IMR-90 (cell line): ENCODE measurements at regions not wholly inside any gene's neighbourhood (a gene's known extent, or its start where the extent isn't known, plus 50 kb on each side); places are given as distances from the start of the nearest gene placed in this dataset.

Experiments used
- ATAC-seq: fragments of 200-7000 bp; cut with Tn5 transposase; 2 replicates; pipeline ENCODE4 v1.9.1; 2020; ENCODE audit warnings: low read depth, mild to moderate bottlenecking, moderate library complexity
- BruUV-seq: library from RNA; stranded (reverse); fragments of 400-500 nt; replicated peaks from 2 replicates; lab custom pipeline; 2021; lab: Mats Ljungman, UMichigan
- CTCF ChIA-PET: fragments of 300-600 bp; formaldehyde crosslinking; extraction: SDS; loops from one replicate; lab custom pipeline; 2021; ENCODE audit warnings: antibody characterized with exemption; lab: Yijun Ruan, JAX
- POLR2A ChIA-PET: fragments of 300-600 bp; sonication (Branson Sonifier 250); formaldehyde crosslinking; loops from one replicate; lab custom pipeline; 2022; ENCODE audit warnings: antibody characterized with exemption; ENCODE audit not compliant: unreplicated experiment; lab: Charles Lee
- DNase-seq: peaks from one replicate; pipeline ENCODE4 v3.0.0; 2013
- H2AFZ ChIP-seq: replicated peaks from 2 replicates; pipeline ENCODE3; 2013; ENCODE audit warnings: low read length, mild to moderate bottlenecking; ENCODE audit not compliant: poor library complexity
- H2AK5ac ChIP-seq: 2 replicates; pipeline ENCODE4 v1.6.1; 2013; ENCODE audit warnings: low read depth, low read length, inconsistent platforms
- H2AK9ac ChIP-seq: replicated peaks from 2 replicates; pipeline ENCODE3; 2013; ENCODE audit warnings: mild to moderate bottlenecking, low read depth, low read length, moderate library complexity; ENCODE audit not compliant: poor library complexity
- H2BK120ac ChIP-seq: 2 replicates; pipeline ENCODE4 v1.6.1; 2013; ENCODE audit warnings: low read depth, low read length, inconsistent platforms
- H2BK15ac ChIP-seq: 3 replicates; pipeline ENCODE4 v1.6.1; 2013; ENCODE audit warnings: low read depth, low read length, inconsistent platforms
- H2BK20ac ChIP-seq: 2 replicates; pipeline ENCODE4 v1.6.1; 2013; ENCODE audit warnings: low read depth, mild to moderate bottlenecking, inconsistent platforms, low read length, moderate library complexity
- H2BK5ac ChIP-seq: 2 replicates; pipeline ENCODE4 v1.6.1; 2013; ENCODE audit warnings: mild to moderate bottlenecking, low read depth, low read length, inconsistent platforms; ENCODE audit not compliant: poor library complexity, severe bottlenecking
- H3K14ac ChIP-seq: replicated peaks from 2 replicates; pipeline ENCODE4 v1.6.1; 2013; ENCODE audit warnings: low read depth, low read length, inconsistent platforms
- H3K18ac ChIP-seq: 2 replicates; pipeline ENCODE4 v1.6.1; 2013; ENCODE audit warnings: low read depth, low read length, control low read depth
- H3K23ac ChIP-seq: 2 replicates; pipeline ENCODE4 v1.6.1; 2013; ENCODE audit warnings: low read depth, low read length, inconsistent platforms
- H3K27ac ChIP-seq: 2 replicates; pipeline ENCODE4 v1.5.1; 2013; ENCODE audit warnings: mild to moderate bottlenecking, control low read depth, low read length; ENCODE audit not compliant: insufficient read depth
- H3K27me3 ChIP-seq: 2 replicates; pipeline ENCODE4 v1.6.1; 2013; ENCODE audit warnings: low read length; ENCODE audit not compliant: control insufficient read depth, insufficient read depth
- H3K36me3 ChIP-seq: 2 replicates; pipeline ENCODE4 v1.6.1; 2013; ENCODE audit warnings: low read length, mixed read lengths; ENCODE audit not compliant: control insufficient read depth, insufficient read depth
- H3K4ac ChIP-seq: 2 replicates; pipeline ENCODE4 v1.6.1; 2013; ENCODE audit warnings: low read depth, low read length, inconsistent platforms
- H3K4me1 ChIP-seq: 2 replicates; pipeline ENCODE4 v1.6.1; 2013; ENCODE audit warnings: low read length, mixed read lengths; ENCODE audit not compliant: control insufficient read depth, insufficient read depth
- H3K4me2 ChIP-seq: 2 replicates; pipeline ENCODE4 v1.6.1; 2013; ENCODE audit warnings: low read depth, mild to moderate bottlenecking, control low read depth, low read length, moderate library complexity
- H3K4me3 ChIP-seq: 2 replicates; pipeline ENCODE4 v1.5.1; 2013; ENCODE audit warnings: low read depth, mild to moderate bottlenecking, control low read depth, low read length, moderate library complexity; ENCODE audit not compliant: insufficient read depth
- H3K56ac ChIP-seq: 2 replicates; pipeline ENCODE4 v1.6.1; 2013; ENCODE audit warnings: low read length, inconsistent platforms; ENCODE audit not compliant: insufficient read depth; ENCODE audit errors: extremely low read depth
- H3K79me1 ChIP-seq, 2 experiments: 2 replicates each; pipeline ENCODE4 v1.6.1; 2013; ENCODE audit warnings: low read length in 2 of 2, inconsistent platforms in 1 of 2, low read depth in 1 of 2
- H3K9ac ChIP-seq: 2 replicates; pipeline ENCODE4 v1.6.1; 2013; ENCODE audit warnings: low read depth, low read length, control low read depth
- H3K9me1 ChIP-seq: 2 replicates; pipeline ENCODE4 v1.6.1; 2013; ENCODE audit warnings: low read length, inconsistent platforms; ENCODE audit not compliant: insufficient read depth
- H3K9me3 ChIP-seq: 2 replicates; pipeline ENCODE4 v1.6.1; 2013; ENCODE audit warnings: low read length; ENCODE audit not compliant: control insufficient read depth, insufficient read depth
- H4K20me1 ChIP-seq: 2 replicates; pipeline ENCODE4 v1.6.1; 2013; ENCODE audit warnings: low read length, inconsistent platforms; ENCODE audit not compliant: insufficient read depth
- H4K5ac ChIP-seq: 2 replicates; pipeline ENCODE4 v1.6.1; 2013; ENCODE audit warnings: mild to moderate bottlenecking, low read depth, low read length, control low read depth
- H4K8ac ChIP-seq, 2 experiments: 2 replicates each; pipeline ENCODE4 v1.6.1; 2013; ENCODE audit warnings: low read depth in 2 of 2, low read length in 2 of 2, control low read depth in 1 of 2, inconsistent platforms in 1 of 2
- H4K91ac ChIP-seq: 2 replicates; pipeline ENCODE4 v1.6.1; 2013; ENCODE audit warnings: low read depth, low read length, inconsistent platforms; ENCODE audit not compliant: insufficient read depth
- CEBPB ChIP-seq: IDR thresholded peaks from 2 replicates; pipeline ENCODE4 v1.6.1; 2012; ENCODE audit warnings: low read depth, low read length, improper control_type of control experiment
- CHD1 ChIP-seq: IDR thresholded peaks from 2 replicates; pipeline ENCODE4 v1.6.1; 2012; ENCODE audit warnings: low read depth, low read length, improper control_type of control experiment
- FOS ChIP-seq: fragments of 150-350 bp; IDR thresholded peaks from 2 replicates; pipeline ENCODE4 v1.6.1; 2016; ENCODE audit warnings: low read depth, low read length
- MAZ ChIP-seq: IDR thresholded peaks from 2 replicates; pipeline ENCODE4 v1.6.1; 2012; ENCODE audit warnings: low read depth, mild to moderate bottlenecking, low read length, improper control_type of control experiment, moderate library complexity, borderline replicate concordance
- MXI1 ChIP-seq: IDR thresholded peaks from 2 replicates; pipeline ENCODE4 v1.6.1; 2012; ENCODE audit warnings: low read depth, mild to moderate bottlenecking, low read length, moderate library complexity, borderline replicate concordance
- NFE2L2 ChIP-seq: fragments of 150-350 bp; IDR thresholded peaks from 2 replicates; pipeline ENCODE4 v1.6.1; 2016; ENCODE audit warnings: low read depth, mild to moderate bottlenecking, low read length
- RAD21 ChIP-seq: IDR thresholded peaks from 2 replicates; pipeline ENCODE4 v1.6.1; 2012; ENCODE audit warnings: low read length, improper control_type of control experiment
- RCOR1 ChIP-seq: IDR thresholded peaks from 2 replicates; pipeline ENCODE4 v1.6.1; 2012; ENCODE audit warnings: mild to moderate bottlenecking, low read length, improper control_type of control experiment; ENCODE audit not compliant: insufficient replicate concordance
- RFX5 ChIP-seq: IDR thresholded peaks from 2 replicates; pipeline ENCODE4 v1.8.0; 2012; ENCODE audit warnings: low read depth, mild to moderate bottlenecking, low read length, moderate library complexity
- USF2 ChIP-seq: fragments of 150-350 bp; IDR thresholded peaks from 2 replicates; pipeline ENCODE4 v1.6.1; 2017; ENCODE audit warnings: mild to moderate bottlenecking, antibody characterized with exemption, low read length, low read depth
- WGBS, 2 experiments: methylation state at CpG; one replicate each; pipeline versions ENCODE4 v1.1.5 to v1.1.7; 2013; ENCODE audit warnings: missing lambda C conversion rate in 2 of 2; ENCODE audit not compliant: insufficient read length in 1 of 2; ENCODE audit errors: extremely low coverage in 2 of 2; 5-methylcytosine and 5-hydroxymethylcytosine counted together
- dilution Hi-C: fragments of 300-500 bp; cut with HindIII; formaldehyde crosslinking; loops from one replicate; pipeline ENCODE4 v1.14.3; 2018; ENCODE audit warnings: low sequenced_read_pairs; ENCODE audit not compliant: unreplicated experiment
- in situ Hi-C: fragments of 300-500 bp; cut with MboI; formaldehyde crosslinking; loops from 3 replicates; pipeline ENCODE4 v1.14.3; 2019; ENCODE audit warnings: low sequenced_read_pairs, inconsistent platforms, mixed read lengths
- intact Hi-C: fragments of 100-400 bp; cut with micrococcal nuclease; formaldehyde crosslinking; loops from 2 replicates; pipeline ENCODE4 v1.10.0; 2022
- TF ChIP-seq, protein P1 (sequence below): fragments of 150-350 bp; IDR thresholded peaks from 2 replicates; pipeline ENCODE4 v1.6.1; 2016; ENCODE audit warnings: low read depth, mild to moderate bottlenecking, low read length, moderate library complexity, borderline replicate concordance

DNA sequence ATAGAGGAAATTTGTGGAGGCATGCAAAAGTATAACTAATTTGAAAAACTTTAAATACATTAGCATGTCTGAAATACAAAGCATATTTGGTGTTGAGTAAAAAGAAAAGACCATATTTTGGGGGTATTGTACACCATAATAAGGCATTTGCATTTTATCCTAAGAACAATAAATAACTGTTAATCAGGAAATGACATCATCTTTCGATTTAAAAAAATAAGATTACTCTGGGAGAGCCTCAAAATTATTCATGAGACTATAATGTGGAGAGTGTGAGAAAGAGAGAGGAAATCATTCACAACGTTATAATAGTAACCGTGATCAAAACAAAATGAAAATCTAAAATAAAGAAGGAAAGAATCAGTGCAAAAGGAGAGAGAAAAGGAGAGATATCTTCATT lies 712.3 kb upstream of the POT1 start:
- peaks cover 3% of the 10 kb centered on the region for H3K9me3 ChIP-seq
- no peak overlapping the region for H2AFZ ChIP-seq
- no peak overlapping the region for H4K8ac ChIP-seq
- intact Hi-C loops (no loop called here), in situ Hi-C loops (no loop called here), dilution Hi-C loops (no loop called here)
- no TSS peak for BruUV-seq
- no peak for ATAC-seq
- H3K4ac ChIP-seq, result no peak overlapping the region
- H2BK5ac ChIP-seq, result no peak overlapping the region
- no peak overlapping the region for H2BK20ac ChIP-seq
- H4K5ac ChIP-seq, result no peak overlapping the region
- ChIA-PET POLR2A (no interaction called here), CTCF (no interaction called here)
- H2BK120ac ChIP-seq, result no peak overlapping the region
- no peaks in the 10 kb centered on the region for H3K9me1 ChIP-seq
- no peak overlapping the region for H4K91ac ChIP-seq
- H3K27ac ChIP-seq, result no peak overlapping the region
- H3K4me1 ChIP-seq, result no peaks in the 10 kb centered on the region
- no peaks in the 10 kb centered on the region for H4K20me1 ChIP-seq
- TF ChIP-seq RCOR1 (no peak), RAD21 (no peak), CHD1 (no peak), FOS (no peak), USF2 (no peak), NFE2L2 (no peak), RFX5 (no peak), CEBPB (no peak), MAZ (no peak), MXI1 (no peak)
- TF ChIP-seq, protein P1, sequence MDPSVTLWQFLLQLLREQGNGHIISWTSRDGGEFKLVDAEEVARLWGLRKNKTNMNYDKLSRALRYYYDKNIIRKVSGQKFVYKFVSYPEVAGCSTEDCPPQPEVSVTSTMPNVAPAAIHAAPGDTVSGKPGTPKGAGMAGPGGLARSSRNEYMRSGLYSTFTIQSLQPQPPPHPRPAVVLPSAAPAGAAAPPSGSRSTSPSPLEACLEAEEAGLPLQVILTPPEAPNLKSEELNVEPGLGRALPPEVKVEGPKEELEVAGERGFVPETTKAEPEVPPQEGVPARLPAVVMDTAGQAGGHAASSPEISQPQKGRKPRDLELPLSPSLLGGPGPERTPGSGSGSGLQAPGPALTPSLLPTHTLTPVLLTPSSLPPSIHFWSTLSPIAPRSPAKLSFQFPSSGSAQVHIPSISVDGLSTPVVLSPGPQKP, result no peak
- no peak overlapping the region for H3K23ac ChIP-seq
- no CpG with 5 or more reads among the region's 3 CpGs for WGBS, 2 experiments
- H3K79me1 ChIP-seq, result no peaks in the 10 kb centered on the region
- H3K14ac ChIP-seq, result no peak overlapping the region
- H2AK9ac ChIP-seq, result no peak overlapping the region
- H3K36me3 ChIP-seq, result no peaks in the 10 kb centered on the region
- H3K56ac ChIP-seq, result no peak overlapping the region
- H3K4me3 ChIP-seq, result no peak overlapping the region
- no peak overlapping the region for H2AK5ac ChIP-seq
- H2BK15ac ChIP-seq, result no peak overlapping the region
- H3K4me2 ChIP-seq, result no peak overlapping the region
- no peak for DNase-seq
- no peaks in the 10 kb centered on the region for H3K27me3 ChIP-seq
- H3K18ac ChIP-seq, result no peak overlapping the region
- H3K9ac ChIP-seq, result no peak overlapping the region
